ENCODE measurements at regions not wholly inside any gene's neighbourhood (a gene's known extent, or its start where the extent isn't known, plus 50 kb on each side); places are given as distances from the start of the nearest gene placed in this dataset.

DNA sequence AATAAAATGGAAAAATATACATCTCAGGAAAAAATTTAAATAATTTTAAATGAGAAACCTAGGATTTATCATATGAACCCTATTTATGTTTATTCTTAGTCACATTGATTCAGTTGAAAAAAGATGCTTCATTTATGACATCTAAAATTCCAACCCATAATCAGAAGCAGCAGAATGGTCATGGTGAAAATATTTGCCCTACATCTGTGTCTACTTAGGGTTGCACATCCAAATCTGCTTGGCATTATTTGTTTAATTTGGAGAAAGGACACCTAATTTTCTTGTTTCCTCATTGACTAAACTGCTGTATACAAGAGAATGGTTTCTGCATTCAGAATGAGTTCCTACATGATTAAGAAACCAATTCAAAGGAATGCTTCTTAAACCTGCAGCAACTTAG lies 72.9 kb upstream of the SKAP2 start:
- TF ChIP-seq, protein P1, sequence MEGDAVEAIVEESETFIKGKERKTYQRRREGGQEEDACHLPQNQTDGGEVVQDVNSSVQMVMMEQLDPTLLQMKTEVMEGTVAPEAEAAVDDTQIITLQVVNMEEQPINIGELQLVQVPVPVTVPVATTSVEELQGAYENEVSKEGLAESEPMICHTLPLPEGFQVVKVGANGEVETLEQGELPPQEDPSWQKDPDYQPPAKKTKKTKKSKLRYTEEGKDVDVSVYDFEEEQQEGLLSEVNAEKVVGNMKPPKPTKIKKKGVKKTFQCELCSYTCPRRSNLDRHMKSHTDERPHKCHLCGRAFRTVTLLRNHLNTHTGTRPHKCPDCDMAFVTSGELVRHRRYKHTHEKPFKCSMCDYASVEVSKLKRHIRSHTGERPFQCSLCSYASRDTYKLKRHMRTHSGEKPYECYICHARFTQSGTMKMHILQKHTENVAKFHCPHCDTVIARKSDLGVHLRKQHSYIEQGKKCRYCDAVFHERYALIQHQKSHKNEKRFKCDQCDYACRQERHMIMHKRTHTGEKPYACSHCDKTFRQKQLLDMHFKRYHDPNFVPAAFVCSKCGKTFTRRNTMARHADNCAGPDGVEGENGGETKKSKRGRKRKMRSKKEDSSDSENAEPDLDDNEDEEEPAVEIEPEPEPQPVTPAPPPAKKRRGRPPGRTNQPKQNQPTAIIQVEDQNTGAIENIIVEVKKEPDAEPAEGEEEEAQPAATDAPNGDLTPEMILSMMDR (IDR thresholded peaks at IDR 0.05): no peak
- no peak for TF ChIP-seq POLR2A (IDR thresholded peaks at IDR 0.05)
